Activated CD4-positive, alpha-beta T cell treated with anti-CD3 and anti-CD28 coated beads, Interleukin-2, amount 10 ng/mL, durations not matched to agents 24 days and 14 days (primary cell): ENCODE measurements at regions not wholly inside any gene's neighbourhood (a gene's known extent, or its start where the extent isn't known, plus 50 kb on each side); places are given as distances from the start of the nearest gene placed in this dataset.

ENCODE experiments used
- DNase-seq: peaks from one replicate; pipeline ENCODE4 v3.0.0; 2022
- H3K27ac Mint-ChIP-seq: one replicate; pipeline ENCODE4 v1.8.0; 2022; ENCODE audit warnings: mild to moderate bottlenecking, mixed read lengths
- H3K27me3 Mint-ChIP-seq: one replicate; pipeline ENCODE4 v1.8.0; 2022; ENCODE audit warnings: mixed read lengths
- H3K36me3 Mint-ChIP-seq: one replicate; pipeline ENCODE4 v1.8.0; 2022; ENCODE audit warnings: low read depth, mild to moderate bottlenecking, mixed read lengths
- H3K4me1 Mint-ChIP-seq: one replicate; pipeline ENCODE4 v1.8.0; 2021; ENCODE audit warnings: mixed read lengths
- H3K4me3 Mint-ChIP-seq: one replicate; pipeline ENCODE4 v1.8.0; 2022; ENCODE audit warnings: mild to moderate bottlenecking, moderate library complexity, mixed read lengths
- H3K9me3 Mint-ChIP-seq: one replicate; pipeline ENCODE4 v1.8.0; 2021; ENCODE audit warnings: mixed read lengths
- intact Hi-C: fragments of 100-400 bp; cut with micrococcal nuclease; formaldehyde crosslinking; loops from one replicate; pipeline ENCODE4 v1.15.1; 2023

DNA sequence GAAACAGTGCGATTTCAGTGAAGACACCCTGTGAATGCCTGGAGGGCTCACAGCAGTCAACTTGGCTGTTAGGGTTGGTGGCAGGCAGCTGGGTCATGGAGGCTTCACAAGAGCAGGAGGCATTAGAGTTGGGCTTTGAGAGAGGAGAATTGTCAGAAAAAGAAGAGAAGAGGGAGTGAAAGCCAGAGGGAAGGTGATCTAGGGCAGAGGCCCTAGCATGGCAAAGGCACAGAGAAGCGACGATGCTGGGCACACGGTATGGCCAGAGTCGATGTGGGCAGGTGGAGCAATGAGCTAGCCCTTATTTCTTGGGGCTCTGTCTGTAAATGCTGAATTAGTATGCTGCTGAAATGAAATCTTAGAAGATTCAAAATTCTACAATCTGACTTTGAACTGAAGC is 52.6 kb upstream of the OLFM4 start:
- intact Hi-C loops: no loop called here
- H3K27me3 Mint-ChIP-seq: no peaks in the 10 kb centered on the region
- no peak for DNase-seq
- H3K4me3 Mint-ChIP-seq: no peak overlapping the region
- no peaks in the 10 kb centered on the region for H3K9me3 Mint-ChIP-seq
- no peaks in the 10 kb centered on the region for H3K4me1 Mint-ChIP-seq
- H3K36me3 Mint-ChIP-seq: no peaks in the 10 kb centered on the region
- H3K27ac Mint-ChIP-seq: no peak overlapping the region

DNA sequence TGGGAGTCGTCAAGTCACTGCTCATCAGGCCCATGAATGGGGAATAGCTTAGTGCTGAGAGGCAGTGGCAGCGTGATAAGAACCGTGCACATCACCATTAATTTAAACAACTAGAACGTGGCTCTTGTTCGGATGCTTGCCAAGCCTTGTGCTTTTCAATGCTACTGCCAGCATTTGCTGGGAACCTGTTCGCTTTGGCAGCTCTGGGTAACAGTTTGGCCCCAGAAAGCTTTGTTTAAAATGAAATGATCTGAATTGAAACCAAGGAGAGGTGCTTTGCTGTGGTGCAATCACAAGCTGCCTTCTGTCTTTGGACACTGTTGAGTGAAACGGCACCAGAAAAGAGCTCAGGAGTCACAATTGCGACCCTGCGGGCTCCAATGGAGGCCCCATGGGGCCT is 53.5 kb upstream of the OLFM4 start:
- intact Hi-C loops: no loop called here
- H3K27me3 Mint-ChIP-seq: no peaks in the 10 kb centered on the region
- DNase-seq: no peak
- no peaks in the 10 kb centered on the region for H3K9me3 Mint-ChIP-seq
- no peak overlapping the region for H3K4me3 Mint-ChIP-seq
- H3K36me3 Mint-ChIP-seq: no peaks in the 10 kb centered on the region
- H3K27ac Mint-ChIP-seq: no peak overlapping the region
- no peaks in the 10 kb centered on the region for H3K4me1 Mint-ChIP-seq

DNA sequence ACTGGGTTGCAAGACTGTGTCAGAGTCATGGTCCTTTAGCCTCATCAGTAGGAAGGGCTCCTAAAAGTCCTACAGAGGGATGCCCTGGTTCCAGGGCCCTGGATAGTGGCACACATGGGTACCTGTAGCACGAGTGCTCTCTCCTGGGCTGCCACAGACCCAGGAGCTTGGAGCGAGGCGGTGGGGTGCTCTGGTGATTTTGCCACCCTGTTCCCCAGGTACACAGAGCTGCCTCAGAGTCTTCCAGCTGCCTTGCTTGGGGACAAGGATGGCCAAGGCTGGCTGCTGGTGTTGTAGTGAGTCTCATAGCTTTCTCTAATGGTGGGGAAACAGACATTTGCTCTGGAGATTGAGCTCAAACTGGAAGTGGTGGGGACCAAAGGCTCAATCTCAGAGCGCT is 53.9 kb upstream of the OLFM4 start:
- Mint-ChIP-seq H3K36me3 (no peaks in the 10 kb centered on the region), H3K4me3 (no peak overlapping the region), H3K27me3 (no peaks in the 10 kb centered on the region), H3K27ac (no peak overlapping the region), H3K9me3 (no peaks in the 10 kb centered on the region), H3K4me1 (no peaks in the 10 kb centered on the region)
- intact Hi-C loops: no loop called here
- DNase-seq: no peak

DNA sequence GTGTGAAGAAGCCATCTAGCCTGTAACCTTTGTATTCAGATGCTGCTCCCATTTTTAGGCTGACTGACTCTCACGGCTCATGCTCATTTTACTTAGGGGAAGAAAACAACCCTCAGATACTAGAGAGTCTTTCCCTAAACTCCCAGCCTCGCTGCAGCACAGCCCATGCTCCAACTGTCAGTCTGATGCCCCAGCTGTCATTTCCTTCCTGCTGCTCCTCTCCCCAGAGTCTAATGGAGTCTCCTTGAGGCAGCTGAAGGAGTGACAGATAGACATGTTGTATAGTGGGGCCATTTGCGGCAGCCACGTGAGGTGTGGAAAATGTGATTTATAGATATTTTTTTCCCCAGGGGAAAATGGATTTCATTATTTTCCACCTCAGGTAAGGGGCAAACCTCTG is 59.2 kb upstream of the OLFM4 start:
- DNase-seq: no peak
- intact Hi-C loops: loop anchor here (5.0 kb wide), 2 partner anchors 317 to 362 kb away; partner anchors contain the start of gene SUGT1
- Mint-ChIP-seq H3K9me3 (no peaks in the 10 kb centered on the region), H3K4me3 (no peak overlapping the region), H3K4me1 (no peaks in the 10 kb centered on the region), H3K27me3 (peaks cover 3% of the 10 kb centered on the region), H3K36me3 (no peaks in the 10 kb centered on the region), H3K27ac (no peak overlapping the region)

DNA sequence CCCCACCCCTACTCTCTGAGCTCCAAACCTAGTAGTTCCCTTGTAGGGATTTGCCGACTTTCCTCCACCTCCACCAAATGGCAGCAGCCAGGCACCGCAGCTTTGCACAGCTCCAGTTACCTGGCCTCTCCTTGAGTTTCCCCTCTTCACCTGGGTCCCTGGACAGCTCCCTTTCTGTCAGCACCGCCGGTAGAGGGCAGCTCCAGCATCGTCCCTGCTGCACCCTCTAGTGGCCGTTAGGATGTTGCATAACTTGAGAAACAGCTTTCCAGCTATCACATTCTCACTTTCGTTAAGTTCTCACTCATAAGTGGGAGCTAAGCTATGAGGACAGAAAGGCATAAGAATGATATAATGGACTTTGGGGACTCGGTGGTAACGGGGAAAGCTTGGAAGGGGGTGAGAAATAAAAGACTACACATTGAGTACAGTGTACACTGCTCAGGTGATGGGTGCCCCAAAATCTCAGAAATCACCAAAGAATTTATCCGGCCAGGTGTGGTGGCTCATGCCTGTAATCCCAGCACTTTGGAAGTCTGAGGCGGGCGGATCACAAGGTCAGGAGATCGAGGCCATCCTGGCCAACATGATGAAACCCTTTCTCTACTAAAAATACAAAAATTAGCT is 60.4 kb upstream of the OLFM4 start:
- no peaks in the 10 kb centered on the region for H3K9me3 Mint-ChIP-seq
- intact Hi-C loops: loop anchor here (1.0 to 5.0 kb wide), 3 partner anchors 303 to 361 kb away; partner anchors contain the start of gene SUGT1
- H3K4me3 Mint-ChIP-seq: no peak overlapping the region
- peaks cover 3% of the 10 kb centered on the region for H3K27me3 Mint-ChIP-seq
- no peaks in the 10 kb centered on the region for H3K36me3 Mint-ChIP-seq
- H3K27ac Mint-ChIP-seq: no peak overlapping the region
- DNase-seq: peak; percentile 87
- no peaks in the 10 kb centered on the region for H3K4me1 Mint-ChIP-seq

DNA sequence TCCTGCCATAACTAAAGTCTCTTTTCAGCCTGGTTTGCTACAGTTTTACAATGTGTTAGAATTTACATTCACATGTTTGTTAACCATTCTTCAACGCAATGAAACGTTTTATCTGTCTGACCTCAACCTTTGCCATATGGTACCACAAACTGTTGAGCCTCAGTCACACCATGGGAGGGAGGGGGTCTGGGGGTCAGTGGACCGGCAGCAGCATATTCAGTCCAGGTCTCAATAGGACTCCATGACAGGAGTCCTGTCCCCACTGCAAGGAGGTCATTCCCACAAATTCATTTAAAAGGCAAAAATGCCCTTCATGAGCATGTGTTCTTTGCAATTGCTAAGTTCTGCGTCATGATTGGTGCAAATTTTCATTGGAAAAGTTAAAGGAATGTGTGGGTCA is 66.6 kb upstream of the OLFM4 start:
- intact Hi-C loops: no loop called here
- no peak overlapping the region for H3K27ac Mint-ChIP-seq

DNA sequence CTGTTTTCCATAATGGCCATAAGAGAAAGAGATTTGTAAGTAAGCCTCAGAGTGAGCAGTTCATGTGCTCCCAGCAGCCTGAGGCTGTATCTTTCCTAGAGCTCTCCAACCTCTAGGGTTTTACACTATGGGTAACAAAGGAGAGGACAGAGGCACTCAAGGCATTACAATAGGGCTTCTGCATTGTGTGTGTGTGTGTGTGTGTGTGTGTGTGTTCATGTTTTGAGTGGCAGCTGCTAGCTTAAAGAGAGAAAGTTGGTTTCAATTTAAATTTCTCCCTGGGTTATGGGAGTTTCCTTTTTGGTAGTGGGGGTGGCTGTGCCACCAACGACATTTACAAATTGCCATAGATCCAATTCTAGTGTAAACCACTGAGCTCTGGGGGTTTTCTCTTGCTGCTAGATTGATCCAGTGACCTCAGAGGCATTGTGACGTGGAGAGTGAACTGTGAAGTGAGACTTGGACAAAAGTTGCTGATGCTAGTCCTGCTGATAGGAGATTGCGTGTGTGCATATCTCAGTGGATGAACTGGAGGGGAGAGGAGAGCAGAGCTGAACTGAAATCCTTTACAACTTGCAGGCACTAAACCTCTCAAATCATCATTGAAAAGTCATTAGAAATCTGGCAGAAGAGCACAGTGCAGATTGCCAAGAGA is 67.2 kb upstream of the OLFM4 start:
- Mint-ChIP-seq H3K27ac (no peak overlapping the region), H3K27me3 (no peaks in the 10 kb centered on the region), H3K4me3 (no peak overlapping the region), H3K9me3 (no peaks in the 10 kb centered on the region), H3K4me1 (no peaks in the 10 kb centered on the region), H3K36me3 (no peaks in the 10 kb centered on the region)
- DNase-seq: no peak
- intact Hi-C loops: no loop called here

More for the DNA sequence above, 66.6 kb upstream of the OLFM4 start:
- Mint-ChIP-seq H3K27me3 (no peaks in the 10 kb centered on the region), H3K4me3 (no peak overlapping the region), H3K9me3 (no peaks in the 10 kb centered on the region), H3K36me3 (no peaks in the 10 kb centered on the region), H3K4me1 (no peaks in the 10 kb centered on the region)
- no peak for DNase-seq

DNA sequence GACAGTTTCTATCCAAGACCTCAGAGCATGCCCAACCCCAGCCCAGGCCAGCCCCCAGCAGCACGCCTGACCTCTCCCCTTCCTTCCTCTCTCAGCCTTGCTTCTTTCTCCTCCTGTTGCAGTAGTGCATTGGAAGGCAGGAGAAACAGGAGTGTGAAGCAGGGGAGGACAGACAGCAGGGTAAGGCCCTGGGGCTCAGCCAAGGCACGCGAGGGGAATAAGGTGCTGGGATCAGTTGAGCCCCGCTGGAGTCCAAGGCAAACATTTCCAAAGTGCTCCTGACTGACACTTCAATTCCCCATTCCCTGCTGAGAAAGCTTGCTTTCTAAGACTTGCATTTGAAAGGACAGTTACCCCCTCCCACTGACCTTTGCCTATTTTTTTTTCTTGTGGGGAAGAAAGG is 73.1 kb upstream of the OLFM4 start:
- no peak overlapping the region for H3K4me3 Mint-ChIP-seq
- intact Hi-C loops: no loop called here
- no peak overlapping the region for H3K27ac Mint-ChIP-seq
- H3K9me3 Mint-ChIP-seq: no peaks in the 10 kb centered on the region
- no peaks in the 10 kb centered on the region for H3K4me1 Mint-ChIP-seq
- no peaks in the 10 kb centered on the region for H3K27me3 Mint-ChIP-seq
- H3K36me3 Mint-ChIP-seq: no peaks in the 10 kb centered on the region
- DNase-seq: no peak

DNA sequence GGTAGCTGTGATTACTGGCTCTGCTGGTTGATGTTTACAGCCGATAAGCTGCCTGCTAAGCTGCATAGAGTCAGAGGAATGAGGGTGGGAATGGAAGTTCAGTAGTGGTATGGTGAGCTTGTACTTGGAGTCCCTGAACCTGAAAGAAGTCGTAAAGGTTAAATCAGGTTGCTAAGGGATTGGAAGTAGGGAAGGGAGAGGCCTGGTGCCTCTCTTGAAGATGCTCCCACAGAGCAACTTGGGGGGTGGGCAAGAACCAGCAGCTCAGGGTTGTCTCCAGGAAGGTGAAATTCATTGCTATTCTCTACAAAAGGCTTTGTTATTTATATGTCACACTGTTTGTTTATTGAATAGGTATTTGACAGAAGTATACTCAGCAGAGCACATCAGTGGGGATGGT is 73.8 kb upstream of the OLFM4 start:
- Mint-ChIP-seq H3K4me3 (no peak overlapping the region), H3K27me3 (no peaks in the 10 kb centered on the region), H3K9me3 (no peaks in the 10 kb centered on the region), H3K36me3 (no peaks in the 10 kb centered on the region), H3K4me1 (no peaks in the 10 kb centered on the region), H3K27ac (no peak overlapping the region)
- intact Hi-C loops: no loop called here
- no peak for DNase-seq

DNA sequence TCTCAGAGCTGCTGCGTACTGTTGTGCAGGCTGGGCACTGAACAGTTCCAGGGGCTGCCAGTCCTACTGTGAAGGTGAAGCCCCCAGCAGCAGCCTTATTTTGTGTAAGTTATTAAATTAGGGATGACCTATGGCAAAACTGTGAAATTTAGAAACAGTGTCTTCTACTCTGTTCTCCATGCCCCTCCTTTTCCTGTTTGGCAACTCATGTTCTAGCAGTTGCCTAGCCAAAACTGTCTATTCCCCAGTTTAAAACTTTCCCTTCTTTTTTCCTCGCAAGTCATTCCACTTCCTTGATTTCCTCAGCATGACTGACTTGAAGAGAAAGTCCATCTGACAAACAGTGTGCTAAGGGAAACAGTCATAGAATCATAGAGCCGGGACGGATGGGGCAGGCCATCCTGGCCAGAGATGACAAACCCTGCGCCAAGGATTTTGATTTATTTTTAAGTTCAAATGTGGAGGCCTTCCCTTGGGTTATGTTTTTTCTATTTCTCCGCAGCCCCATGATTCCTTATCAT is 78.1 kb upstream of the OLFM4 start:
- no peaks in the 10 kb centered on the region for H3K27me3 Mint-ChIP-seq
- intact Hi-C loops: no loop called here
- no peak for DNase-seq
- no peaks in the 10 kb centered on the region for H3K4me1 Mint-ChIP-seq
- no peak overlapping the region for H3K4me3 Mint-ChIP-seq
- H3K36me3 Mint-ChIP-seq: no peaks in the 10 kb centered on the region
- no peak overlapping the region for H3K27ac Mint-ChIP-seq
- no peaks in the 10 kb centered on the region for H3K9me3 Mint-ChIP-seq

DNA sequence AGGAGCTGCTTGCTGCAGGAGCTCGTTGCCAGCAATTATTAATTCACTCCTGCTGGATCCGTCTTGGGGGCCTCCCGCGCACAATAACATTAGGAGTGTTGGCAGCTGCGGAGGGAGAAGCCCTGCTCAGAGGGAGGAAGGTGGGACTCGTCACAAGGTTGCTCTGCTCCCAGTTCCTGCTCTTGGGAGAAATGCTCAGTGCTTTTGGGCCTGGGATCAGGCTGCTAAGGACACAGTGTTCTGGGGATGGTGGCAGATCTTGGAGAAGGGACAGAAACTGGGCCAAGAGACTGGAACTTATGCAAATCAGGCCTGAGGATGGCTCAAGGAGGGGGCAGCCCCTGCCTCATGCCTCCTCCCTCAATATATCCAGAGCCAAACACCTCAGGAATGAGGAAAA is 78.9 kb upstream of the OLFM4 start:
- Mint-ChIP-seq H3K9me3 (no peaks in the 10 kb centered on the region), H3K27ac (no peak overlapping the region), H3K4me1 (no peaks in the 10 kb centered on the region), H3K4me3 (no peak overlapping the region), H3K27me3 (no peaks in the 10 kb centered on the region), H3K36me3 (no peaks in the 10 kb centered on the region)
- no peak for DNase-seq
- intact Hi-C loops: no loop called here

DNA sequence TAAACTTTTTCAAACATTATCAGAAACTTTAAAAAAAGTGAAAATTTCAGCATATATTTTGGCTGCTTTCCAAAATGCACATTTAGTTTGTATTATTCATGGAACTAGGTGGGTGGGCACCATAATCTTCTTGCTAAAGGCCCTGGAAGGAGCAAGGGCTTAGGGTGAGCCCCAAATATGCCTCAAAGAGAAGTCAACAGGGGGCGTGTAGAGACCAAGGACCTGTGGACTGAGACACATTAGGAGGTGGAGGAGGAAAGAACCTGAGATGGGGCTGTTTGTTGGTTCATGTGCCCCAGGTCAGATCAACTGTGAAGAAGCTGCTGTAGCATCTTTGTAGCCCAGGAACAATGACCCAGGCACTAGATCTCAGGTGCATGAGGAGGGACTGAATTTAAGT is 79.6 kb upstream of the OLFM4 start:
- Mint-ChIP-seq H3K4me1 (no peaks in the 10 kb centered on the region), H3K9me3 (no peaks in the 10 kb centered on the region), H3K36me3 (no peaks in the 10 kb centered on the region), H3K4me3 (no peak overlapping the region), H3K27ac (no peak overlapping the region), H3K27me3 (no peaks in the 10 kb centered on the region)
- intact Hi-C loops: no loop called here
- DNase-seq: no peak

DNA sequence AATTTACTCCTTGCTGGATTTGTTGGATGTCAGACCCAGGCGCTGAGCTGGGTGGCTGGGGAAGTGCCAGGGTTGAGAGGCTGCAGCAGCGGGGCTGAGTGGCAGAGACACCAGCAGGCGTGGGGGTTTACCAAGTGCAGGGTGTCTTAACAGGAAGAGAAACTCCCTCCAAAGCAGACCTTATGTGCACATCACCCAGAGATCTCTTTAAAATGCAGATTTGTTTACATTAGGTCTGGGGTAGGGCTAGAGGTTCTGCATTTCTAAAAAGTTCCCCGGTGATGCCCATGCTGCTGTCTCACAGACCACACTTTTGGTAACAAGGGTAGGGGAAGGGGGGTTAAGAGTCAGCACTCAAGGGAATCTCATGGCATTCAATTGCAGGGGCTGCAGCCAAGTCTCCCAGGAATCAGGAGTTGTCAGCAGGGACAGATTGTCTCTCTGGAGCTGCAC is 80.7 kb upstream of the OLFM4 start:
- Mint-ChIP-seq H3K27ac (no peak overlapping the region), H3K36me3 (no peaks in the 10 kb centered on the region), H3K27me3 (no peaks in the 10 kb centered on the region), H3K4me3 (no peak overlapping the region), H3K9me3 (no peaks in the 10 kb centered on the region), H3K4me1 (no peaks in the 10 kb centered on the region)
- intact Hi-C loops: no loop called here
- no peak for DNase-seq

DNA sequence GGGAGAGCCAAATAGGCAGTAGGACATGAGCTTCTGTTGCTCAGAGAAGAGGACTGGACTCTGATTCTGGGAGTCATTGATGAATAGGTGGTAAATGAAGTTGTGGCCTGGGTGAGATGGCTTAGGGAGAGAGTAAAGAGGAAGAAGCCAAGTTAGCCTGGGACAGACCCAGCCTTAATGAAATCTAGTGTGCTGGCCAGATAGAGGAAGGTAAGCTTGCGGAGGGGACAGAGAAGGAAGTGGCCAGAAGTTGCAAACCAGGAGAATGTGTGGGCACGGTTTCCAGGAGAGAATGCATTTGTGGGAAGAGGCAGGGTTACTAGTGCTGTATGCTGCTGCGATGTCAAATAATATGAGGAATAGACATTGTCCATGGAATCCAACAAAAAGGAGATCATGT is 83.3 kb upstream of the OLFM4 start:
- Mint-ChIP-seq H3K9me3 (no peaks in the 10 kb centered on the region), H3K27ac (no peak overlapping the region), H3K4me3 (no peak overlapping the region), H3K27me3 (no peaks in the 10 kb centered on the region), H3K36me3 (no peaks in the 10 kb centered on the region), H3K4me1 (no peaks in the 10 kb centered on the region)
- no peak for DNase-seq
- intact Hi-C loops: no loop called here

DNA sequence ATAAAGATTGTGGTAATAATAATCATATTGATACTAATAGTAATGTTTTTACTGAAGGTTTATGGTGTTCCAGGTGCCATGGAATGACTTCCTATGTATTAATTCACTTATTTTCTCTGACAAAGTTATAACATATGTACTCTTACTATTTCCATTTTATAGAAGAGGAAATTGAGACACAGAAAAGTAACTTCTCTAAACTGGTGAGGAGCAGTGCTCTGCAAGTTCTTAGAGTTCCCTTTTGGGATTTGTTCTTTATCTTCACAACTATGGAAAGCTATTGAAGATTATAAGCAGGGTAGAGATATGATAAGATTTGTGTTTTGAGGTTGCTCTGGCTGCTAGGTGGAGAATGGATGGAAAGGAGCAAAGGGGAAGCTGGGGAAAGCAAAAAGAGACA is 83.9 kb upstream of the OLFM4 start:
- no peak for DNase-seq
- H3K9me3 Mint-ChIP-seq: no peaks in the 10 kb centered on the region
- no peaks in the 10 kb centered on the region for H3K27me3 Mint-ChIP-seq
- no peaks in the 10 kb centered on the region for H3K4me1 Mint-ChIP-seq
- H3K27ac Mint-ChIP-seq: no peak overlapping the region
- no peak overlapping the region for H3K4me3 Mint-ChIP-seq
- H3K36me3 Mint-ChIP-seq: no peaks in the 10 kb centered on the region
- intact Hi-C loops: no loop called here
